Fibroblast of villous mesenchyme (primary cell): ENCODE measurements at regions not wholly inside any gene's neighbourhood (a gene's known extent, or its start where the extent isn't known, plus 50 kb on each side); places are given as distances from the start of the nearest gene placed in this dataset.

Experiments used
- DNase-seq: peaks from one replicate; pipeline ENCODE4 v3.0.0-alpha.2; 2010; ENCODE audit warnings: low read depth
- H3K4me3 ChIP-seq: 2 replicates; pipeline ENCODE4 v1.5.1; 2011; ENCODE audit warnings: low read depth, mild to moderate bottlenecking, low read length
- CTCF ChIP-seq: IDR thresholded peaks from 2 replicates; pipeline ENCODE4 v1.5.1; 2012; ENCODE audit warnings: low read depth, mild to moderate bottlenecking, low read length; ENCODE audit not compliant: insufficient read depth

GRCh38 chr14:53596853-53597525 is 359.6 kb downstream of the BMP4 start:
- no peak overlapping the region for H3K4me3 ChIP-seq
- peak; percentile 13 for DNase-seq
- TF ChIP-seq CTCF = no peak

- no peak overlapping the region for H3K4me3 ChIP-seq
- no peak for TF ChIP-seq CTCF
- no peak for DNase-seq
Observed at GRCh38 chr14:53591816-53592215, 364.8 kb downstream of the BMP4 start.

- no peak overlapping the region for H3K4me3 ChIP-seq
- TF ChIP-seq CTCF = no peak
- DNase-seq = no peak
Observed at GRCh38 chr14:53581504-53581903, 375.1 kb downstream of the BMP4 start.

- no peak overlapping the region for H3K4me3 ChIP-seq
- TF ChIP-seq CTCF = no peak
- DNase-seq = peak; percentile 56
Observed at GRCh38 chr14:53571641-53572328, 384.8 kb downstream of the BMP4 start.

GRCh38 chr14:53570411-53571387 is 385.9 kb downstream of the BMP4 start:
- no peak overlapping the region for H3K4me3 ChIP-seq
- no peak for DNase-seq
- TF ChIP-seq CTCF = no peak

GRCh38 chr14:53569446-53569845 is 387.2 kb downstream of the BMP4 start:
- peak; percentile 6 for DNase-seq
- H3K4me3 ChIP-seq = no peak overlapping the region
- no peak for TF ChIP-seq CTCF
